SHP77 treated with DMSO at 0.1 percent for 48 hours (cell line): ENCODE measurements at regions not wholly inside any gene's neighbourhood (a gene's known extent, or its start where the extent isn't known, plus 50 kb on each side); places are given as distances from the start of the nearest gene placed in this dataset.

Experiments used
- DNase-seq: peaks from one replicate; lab custom pipeline; 2025; lab: John Stamatoyannopoulos, UW

GRCh38 chr5:25823330-25823873 lies 1178.6 kb upstream of the CDH10 start:
- no peak for DNase-seq
